Tibial artery (tissue), 4 donors: ENCODE measurements at regions not wholly inside any gene's neighbourhood (a gene's known extent, or its start where the extent isn't known, plus 50 kb on each side); places are given as distances from the start of the nearest gene placed in this dataset.
A peak's percentile ranks its signal among the peaks of the same experiment; 100 is the strongest.
"Not testable (repeated sequence)": the region's sequence is repeated elsewhere in the genome, so short reads cannot be mapped to it uniquely, and the experiment has no call there.

Experiments used
- DNase-seq, 2 donors: peaks; one replicate each; pipeline ENCODE4 v3.0.0-alpha.2; 2019
- H3K27ac ChIP-seq, 2 donors: fragments of 200-600 bp; sonication (generic) in 1 of 2; 1 replicate in 1 of 2; 2 replicates in 1 of 2; pipeline ENCODE4 v1.5.1; 2018 to 2019; ENCODE audit warnings: mild to moderate bottlenecking in 1 of 2
- H3K27me3 ChIP-seq, 2 donors: fragments of 200-600 bp; sonication (generic) in 1 of 2; one replicate each; pipeline versions ENCODE4 v1.5.1 to v1.6.0; 2016 to 2019
- H3K36me3 ChIP-seq, 3 donors: fragments of 200-600 bp; sonication (generic) in 2 of 3; one replicate each; pipeline ENCODE4 v1.5.1; 2016 to 2019; ENCODE audit warnings: mild to moderate bottlenecking in 2 of 3
- H3K4me1 ChIP-seq, 4 donors: fragments of 200-600 bp; sonication (generic) in 2 of 4; 1 replicate in 3 of 4; 2 replicates in 1 of 4; pipeline ENCODE4 v1.5.1; 2016 to 2019
- H3K4me3 ChIP-seq, 2 donors: fragments of 200-600 bp; sonication (generic) in 1 of 2; 1 replicate in 1 of 2; 2 replicates in 1 of 2; pipeline ENCODE4 v1.5.1; 2018 to 2019; ENCODE audit warnings: mild to moderate bottlenecking in 2 of 2
- H3K9me3 ChIP-seq, 3 donors: fragments of 200-600 bp; sonication (generic) in 1 of 3; one replicate each; pipeline ENCODE4 v1.5.1; 2016 to 2019
- CTCF ChIP-seq, 2 experiments: fragments of 200-600 bp in 1 of 2; fragments of 450-650 bp in 1 of 2; IDR thresholded peaks; one replicate each; pipeline ENCODE4 v1.5.1; 2017 to 2019; ENCODE audit warnings: antibody characterized with exemption in 2 of 2, mild to moderate bottlenecking in 1 of 2, moderate library complexity in 1 of 2
- intact Hi-C: fragments of 100-400 bp; cut with DNase I; formaldehyde crosslinking; loops from one replicate; pipeline ENCODE4 v1.15.0; 2023; ENCODE audit warnings: low total_unique reads

DNA sequence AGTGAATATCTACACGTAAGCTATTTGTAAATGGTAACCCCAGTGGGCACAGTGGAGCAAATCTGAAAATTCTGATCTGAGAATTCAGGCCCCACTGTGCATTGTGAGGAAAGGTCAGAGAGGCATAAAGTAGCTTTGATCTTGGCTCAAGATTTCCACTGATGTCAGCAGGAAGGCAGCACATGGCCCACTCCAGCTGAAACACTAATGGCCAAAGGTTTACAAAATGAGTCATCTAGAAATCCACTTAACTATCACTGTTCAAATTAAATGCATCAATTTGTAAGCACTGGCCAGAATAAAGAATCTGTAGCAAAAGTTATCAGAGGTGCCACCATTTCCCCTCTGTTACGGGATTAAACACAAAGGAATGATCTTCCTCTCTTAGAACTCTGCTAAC is 191.6 kb downstream of the C9orf152 start:
- Histone ChIP-seq H3K27me3 (no peaks in the 10 kb centered on the region), H3K4me1 (no peaks in the 10 kb centered on the region), H3K4me3 (no peak overlapping the region), H3K9me3 (no peaks in the 10 kb centered on the region), H3K27ac (no peak overlapping the region), H3K36me3 (no peaks in the 10 kb centered on the region)
- no peak for DNase-seq
- no peak for TF ChIP-seq CTCF (IDR thresholded peaks at IDR 0.05)
- intact Hi-C loops = no loop called here

GRCh38 chr9:110020216-110020615 is 187.7 kb downstream of the C9orf152 start:
- intact Hi-C loops, H3K4me1 ChIP-seq, H3K9me3 ChIP-seq: not testable (repeated sequence)

GRCh38 chr9:110021891-110022290 is 186.1 kb downstream of the C9orf152 start:
- Histone ChIP-seq H3K4me3 (no peak overlapping the region), H3K27me3 (no peaks in the 10 kb centered on the region), H3K36me3 (no peaks in the 10 kb centered on the region), H3K9me3 (no peaks in the 10 kb centered on the region), H3K27ac (peak overlapping the region in 1 of 2 donors; percentile 18), H3K4me1 (peaks cover 0 to 9% (median 0%) of the 10 kb centered on the region in 4 donors)
- DNase-seq = no peak
- TF ChIP-seq CTCF (IDR thresholded peaks at IDR 0.05) = no peak
- intact Hi-C loops = no loop called here

More at GRCh38 chr9:110020216-110020615, 187.7 kb downstream of the C9orf152 start:
- not testable (repeated sequence) for H3K27me3 ChIP-seq, H3K27ac ChIP-seq, DNase-seq, H3K36me3 ChIP-seq, H3K4me3 ChIP-seq

DNA sequence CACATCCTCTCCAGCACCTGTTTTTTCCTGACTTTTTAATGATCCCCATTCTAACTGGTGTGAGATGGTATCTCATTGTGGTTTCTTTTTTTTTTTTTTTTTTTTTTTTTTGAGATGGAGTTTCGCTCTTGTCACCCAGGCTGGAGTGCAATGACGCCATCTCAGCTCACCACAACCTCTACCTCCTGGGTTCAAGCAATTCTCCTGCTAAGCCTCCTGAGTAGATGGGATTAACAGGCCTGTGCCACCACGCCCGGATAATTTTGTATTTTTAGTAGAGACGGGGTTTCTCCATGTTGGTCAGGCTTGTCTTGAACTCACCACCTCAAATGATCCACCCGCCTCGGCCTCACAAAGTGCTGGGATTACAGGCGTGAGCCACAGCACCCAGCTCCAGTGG is 184.7 kb downstream of the C9orf152 start:
- H3K27me3 ChIP-seq, DNase-seq, intact Hi-C loops, H3K9me3 ChIP-seq, H3K36me3 ChIP-seq, H3K27ac ChIP-seq, H3K4me3 ChIP-seq: not testable (repeated sequence)
- peaks cover 0 to 23% (median 8%) of the 10 kb centered on the region in 4 donors for H3K4me1 ChIP-seq

GRCh38 chr9:110025551-110026170 is 182.3 kb downstream of the C9orf152 start:
- Histone ChIP-seq H3K36me3 (no peaks in the 10 kb centered on the region), H3K27me3 (no peaks in the 10 kb centered on the region), H3K4me1 (peaks cover 0 to 47% (median 29%) of the 10 kb centered on the region in 4 donors), H3K27ac (no peak overlapping the region), H3K9me3 (no peaks in the 10 kb centered on the region), H3K4me3 (no peak overlapping the region)
- no peak for TF ChIP-seq CTCF (IDR thresholded peaks at IDR 0.05)
- intact Hi-C loops = no loop called here
- no peak for DNase-seq

GRCh38 chr9:110027671-110028081 is 180.3 kb downstream of the C9orf152 start:
- Histone ChIP-seq H3K4me1 (peaks cover 0 to 58% (median 38%) of the 10 kb centered on the region in 4 donors), H3K36me3 (no peaks in the 10 kb centered on the region), H3K27ac (peak overlapping the region; percentile 58 to 63), H3K4me3 (no peak overlapping the region), H3K27me3 (no peaks in the 10 kb centered on the region), H3K9me3 (no peaks in the 10 kb centered on the region)
- DNase-seq = no peak
- TF ChIP-seq CTCF (IDR thresholded peaks at IDR 0.05) = no peak
- intact Hi-C loops = no loop called here

DNA sequence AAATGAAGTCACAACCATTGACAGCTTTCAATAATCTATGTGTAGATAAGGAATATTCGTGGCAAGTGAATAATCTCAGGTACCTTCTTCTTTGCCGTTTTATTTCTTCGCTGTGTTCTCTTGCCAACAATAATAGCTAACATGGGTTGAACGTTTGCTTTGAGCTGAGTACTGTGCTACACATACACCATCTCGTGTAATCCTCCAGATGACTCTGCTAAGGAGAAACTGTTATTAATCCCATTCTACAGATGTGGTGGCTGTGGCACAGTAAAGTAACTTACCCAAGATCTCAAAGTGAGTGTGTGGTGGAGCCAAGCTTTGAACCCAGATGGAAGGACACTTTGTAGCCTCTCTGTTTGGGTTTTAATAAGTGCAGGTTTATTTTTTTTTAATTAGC is 179.7 kb downstream of the C9orf152 start:
- intact Hi-C loops = no loop called here
- no peak overlapping the region for H3K4me3 ChIP-seq
- H3K4me1 ChIP-seq = peaks cover 0 to 64% (median 39%) of the 10 kb centered on the region in 4 donors
- no peaks in the 10 kb centered on the region for H3K9me3 ChIP-seq
- no peak for TF ChIP-seq CTCF (IDR thresholded peaks at IDR 0.05)
- peak overlapping the region; percentile 58 to 63 for H3K27ac ChIP-seq
- no peak for DNase-seq
- H3K27me3 ChIP-seq = no peaks in the 10 kb centered on the region
- no peaks in the 10 kb centered on the region for H3K36me3 ChIP-seq
